B cell (primary cell): ENCODE measurements at regions not wholly inside any gene's neighbourhood (a gene's known extent, or its start where the extent isn't known, plus 50 kb on each side); places are given as distances from the start of the nearest gene placed in this dataset.
"Not testable (repeated sequence)": the region's sequence is repeated elsewhere in the genome, so short reads cannot be mapped to it uniquely, and the experiment has no call there.

Experiments
- CTCF ChIP-seq: fragments of 200-600 bp; IDR thresholded peaks from one replicate; pipeline ENCODE4 v1.8.0; 2022; ENCODE audit warnings: antibody characterized with exemption, mild to moderate bottlenecking
- EZH2 ChIP-seq: IDR thresholded peaks from 2 replicates; pipeline ENCODE4 v1.6.1; 2012; ENCODE audit warnings: borderline replicate concordance, low read depth, mild to moderate bottlenecking, moderate library complexity, low read length; ENCODE audit not compliant: insufficient read depth, poor library complexity, severe bottlenecking

DNA sequence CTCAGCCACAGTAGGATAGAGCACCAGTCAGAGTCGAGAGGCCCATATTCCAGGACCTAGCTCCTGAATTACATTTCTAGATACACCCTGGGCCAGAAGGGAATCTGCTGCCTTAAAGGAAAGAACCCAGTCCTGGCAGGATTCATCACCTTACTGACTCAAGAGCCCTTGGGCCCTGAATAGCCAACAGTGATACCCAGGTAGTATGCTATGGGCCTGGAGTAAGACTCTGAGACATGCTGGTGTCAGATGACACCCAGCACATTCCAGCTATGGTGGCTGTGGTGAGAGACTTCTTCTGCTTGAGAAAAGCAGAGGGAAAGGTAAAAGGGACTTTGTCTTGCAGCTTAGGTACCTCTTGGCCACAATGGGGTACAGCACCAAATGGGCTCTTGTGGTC, 192.5 kb downstream of the MSX2 start:
- not testable (repeated sequence) for TF ChIP-seq EZH2, CTCF
